Amygdala (tissue), 56 donors: ENCODE measurements at regions not wholly inside any gene's neighbourhood (a gene's known extent, or its start where the extent isn't known, plus 50 kb on each side); places are given as distances from the start of the nearest gene placed in this dataset.
"Not testable (repeated sequence)": the region's sequence is repeated elsewhere in the genome, so short reads cannot be mapped to it uniquely, and the experiment has no call there.

Experiments
- DNase-seq, 56 donors: peaks; one replicate each; lab custom pipeline; 2025; lab: John Stamatoyannopoulos, UW

DNA sequence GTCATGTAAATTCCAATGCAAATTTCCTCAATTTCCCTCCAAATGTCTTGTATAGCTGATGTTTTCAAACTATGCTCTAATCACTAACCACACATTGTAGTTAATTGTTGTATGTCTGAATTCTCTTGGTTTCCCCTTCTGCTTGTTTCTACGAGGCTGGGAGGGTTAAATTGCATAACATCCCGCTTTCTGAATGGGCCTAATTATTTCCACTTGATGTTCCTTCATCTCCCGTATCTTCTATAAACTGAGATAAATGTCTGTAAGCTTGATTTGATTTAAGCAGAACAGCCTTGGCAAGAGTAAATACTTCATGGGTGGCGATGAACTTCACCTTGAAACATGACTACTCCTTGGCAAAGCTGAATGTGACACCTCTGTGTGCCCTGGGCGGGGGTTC is 72.2 kb downstream of the SERINC2 start:
- no peak for DNase-seq

- DNase-seq = no peak
Observed at GRCh38 chr1:31487143-31487542, 74.1 kb downstream of the SERINC2 start.

GRCh38 chr1:31487721-31488293 is 74.8 kb downstream of the SERINC2 start:
- no peak for DNase-seq

DNA sequence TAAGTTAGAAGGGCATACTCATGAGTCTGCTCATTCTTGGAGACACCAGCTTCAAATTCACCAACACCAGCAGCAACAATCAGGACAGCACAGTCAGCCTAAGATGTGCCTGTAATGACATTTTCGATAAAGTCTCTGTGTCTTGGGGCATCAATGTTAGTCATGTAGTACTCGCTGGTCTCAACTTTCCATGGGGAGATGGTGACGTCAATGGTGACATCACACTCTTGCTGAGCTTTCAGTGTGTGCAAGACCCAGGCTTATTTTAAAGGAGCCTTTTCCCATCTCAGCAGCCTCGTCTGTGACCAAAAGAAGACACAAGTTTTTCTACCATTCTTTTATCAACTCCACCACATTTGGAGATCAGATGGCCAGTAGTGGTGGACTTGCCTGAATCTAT is 75.5 kb downstream of the SERINC2 start:
- no peak for DNase-seq

- not testable (repeated sequence) for DNase-seq
Observed at GRCh38 chr1:31489575-31489974, 76.6 kb downstream of the SERINC2 start.

DNA sequence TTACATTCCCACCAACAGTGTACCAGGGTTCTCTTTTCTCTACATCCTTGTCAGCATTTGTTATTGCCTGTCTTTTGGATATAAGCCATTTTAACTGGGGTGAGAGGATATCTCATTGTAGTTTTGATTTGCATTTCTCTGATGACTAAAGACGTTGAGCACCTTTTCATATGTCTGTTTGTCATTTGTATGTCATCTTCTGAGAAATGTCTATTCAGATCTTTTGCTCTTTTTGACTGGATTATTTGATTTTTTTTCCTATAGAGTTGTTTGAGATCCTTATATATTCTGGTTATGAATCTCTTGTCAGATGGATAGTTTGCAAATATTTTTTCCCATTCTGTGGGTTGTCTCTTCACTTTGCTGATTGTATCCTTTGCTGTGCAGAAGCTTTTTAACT is 77.6 kb downstream of the SERINC2 start:
- DNase-seq = not testable (repeated sequence)

DNA sequence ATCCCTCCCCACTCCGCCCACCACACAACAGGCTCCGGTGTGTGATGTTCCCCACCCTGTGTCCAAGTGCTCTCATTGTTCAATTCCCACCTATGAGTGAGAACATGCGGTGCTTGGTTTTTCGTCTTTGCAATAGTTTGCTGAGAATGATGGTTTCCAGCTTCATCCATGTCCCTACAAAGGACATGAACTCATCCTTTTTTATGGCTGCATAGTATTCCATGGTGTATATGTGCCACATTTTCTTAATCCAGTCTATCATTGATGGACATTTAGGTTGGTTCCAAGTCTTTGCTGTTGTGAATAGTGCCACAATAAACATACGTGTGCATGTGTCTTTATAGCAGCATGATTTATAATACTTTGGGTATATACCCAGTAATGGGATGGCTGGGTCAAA is 81.0 kb upstream of the TINAGL1 start:
- DNase-seq = not testable (repeated sequence)

GRCh38 chr1:31495770-31496169 is 80.5 kb upstream of the TINAGL1 start:
- not testable (repeated sequence) for DNase-seq

DNA sequence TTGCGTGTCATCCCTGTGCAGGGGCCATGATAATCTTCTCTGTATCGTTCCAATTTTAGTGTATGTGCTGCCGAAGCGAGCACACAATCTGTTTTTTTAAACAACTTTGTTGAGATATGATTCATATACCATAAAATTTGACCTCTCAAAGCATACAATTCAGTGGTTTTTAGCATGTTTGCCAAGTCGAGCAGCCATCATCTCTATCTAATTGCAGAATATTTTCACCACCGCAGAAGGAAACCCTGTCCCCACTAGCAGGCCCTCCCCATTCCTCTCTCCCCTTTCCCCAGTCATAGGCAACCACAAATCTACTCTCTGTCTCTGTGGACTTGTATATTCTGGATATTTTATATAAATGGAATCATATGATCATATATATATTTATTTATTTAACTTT is 78.7 kb upstream of the TINAGL1 start:
- DNase-seq = no peak

- no peak for DNase-seq
Observed at GRCh38 chr1:31498376-31499040, 77.8 kb upstream of the TINAGL1 start.

GRCh38 chr1:31501505-31501904 is 74.8 kb upstream of the TINAGL1 start:
- DNase-seq = no peak

GRCh38 chr1:31502253-31502652 is 74.1 kb upstream of the TINAGL1 start:
- DNase-seq = no peak

DNA sequence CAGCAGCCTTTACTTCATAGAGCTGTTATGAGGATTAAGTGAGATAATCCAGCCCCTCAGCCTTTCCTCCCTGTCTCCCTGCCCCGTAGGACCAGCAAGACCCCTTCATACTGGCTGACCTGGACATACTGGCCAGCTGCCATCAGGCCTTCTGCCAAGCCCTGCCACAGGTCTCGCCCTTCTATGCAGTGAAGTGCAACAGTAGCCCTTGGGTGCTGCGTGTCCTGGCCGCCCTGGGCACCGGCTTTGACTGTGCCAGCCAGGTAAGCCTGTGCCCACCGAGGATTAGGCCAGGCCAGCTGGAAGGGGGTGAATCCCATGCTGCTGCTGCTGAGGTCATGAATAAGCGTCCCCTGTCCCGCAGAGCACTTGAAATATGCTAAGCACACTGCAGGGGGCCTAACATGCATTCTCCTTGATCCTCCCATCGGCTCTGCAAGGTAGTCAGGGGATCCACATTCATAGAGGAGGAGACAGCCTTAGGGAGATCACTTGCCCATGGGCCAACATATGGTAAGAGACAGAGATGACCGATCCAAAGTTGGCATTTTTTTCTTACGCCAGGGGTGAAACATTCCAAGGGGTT is 73.3 kb upstream of the TINAGL1 start:
- DNase-seq = no peak

DNA sequence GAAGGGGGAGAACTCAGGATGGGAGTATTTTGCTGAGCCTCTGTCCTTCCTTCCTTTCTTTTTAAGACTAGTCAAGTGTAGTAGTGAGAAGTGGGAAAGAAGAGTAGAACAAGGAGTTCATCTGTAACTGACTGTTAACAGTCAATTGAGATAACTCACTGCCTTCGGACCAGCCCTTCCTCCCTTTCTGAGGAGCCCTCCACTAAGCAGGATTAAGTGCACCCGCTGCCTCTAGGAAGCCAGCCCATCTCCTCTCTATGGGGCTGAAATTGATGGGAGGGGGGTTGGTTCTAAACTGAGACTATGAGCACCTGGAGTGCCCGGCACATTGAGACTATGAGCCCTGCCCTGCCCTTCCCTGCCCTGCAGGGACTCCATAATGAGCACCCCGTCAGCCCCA is 72.7 kb upstream of the TINAGL1 start:
- no peak for DNase-seq

DNA sequence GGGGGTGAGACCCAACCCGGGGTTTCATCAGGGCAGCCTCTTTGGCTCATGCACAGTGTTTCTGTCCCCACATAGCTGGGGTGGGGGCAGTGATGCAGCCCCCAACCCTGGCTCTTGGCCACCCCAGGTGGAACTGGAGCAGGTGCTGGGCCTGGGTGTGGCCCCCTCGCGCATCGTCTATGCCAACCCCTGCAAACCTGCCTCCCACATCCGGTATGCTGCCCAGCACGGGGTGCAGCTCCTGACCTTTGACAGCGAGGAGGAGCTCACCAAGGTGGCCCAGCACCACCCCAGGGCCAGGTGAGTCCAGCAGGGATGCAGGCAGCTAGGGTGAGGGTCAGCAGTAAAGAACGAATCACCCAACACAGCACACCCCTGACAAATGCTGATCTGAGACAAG is 72.3 kb upstream of the TINAGL1 start:
- no peak for DNase-seq

DNA sequence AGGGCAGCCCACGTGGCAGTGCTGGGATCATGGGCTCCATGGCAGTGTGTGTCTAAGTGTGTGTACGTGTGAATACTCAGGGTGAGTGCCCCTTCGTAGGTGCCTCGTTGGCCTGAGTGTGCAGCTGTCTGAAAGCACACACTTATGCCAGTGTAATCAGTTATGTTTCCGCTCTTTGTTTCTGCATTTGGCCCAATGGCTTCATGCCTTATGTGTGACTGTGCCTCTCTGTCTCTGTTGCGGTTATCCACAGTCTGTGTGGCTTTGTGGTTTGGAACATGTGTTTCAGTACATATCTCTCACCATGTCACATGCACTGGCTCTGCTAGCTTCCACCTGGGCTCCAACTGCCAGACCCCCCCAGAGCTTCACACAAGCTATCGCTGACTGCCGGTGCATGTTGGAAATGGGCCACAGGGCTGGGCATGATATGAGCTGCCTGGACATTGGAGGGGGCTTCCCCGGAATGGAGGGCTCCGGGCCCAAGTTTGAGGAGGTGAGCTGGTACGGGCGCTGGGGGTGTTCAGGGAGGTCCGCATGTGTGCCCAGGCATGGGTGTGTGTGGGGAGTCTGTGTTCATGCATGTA is 70.3 kb upstream of the TINAGL1 start:
- no peak for DNase-seq

- no peak for DNase-seq
Observed at GRCh38 chr1:31507221-31507620, 69.1 kb upstream of the TINAGL1 start.

GRCh38 chr1:31507676-31508530 is 68.4 kb upstream of the TINAGL1 start:
- DNase-seq = no peak

DNA sequence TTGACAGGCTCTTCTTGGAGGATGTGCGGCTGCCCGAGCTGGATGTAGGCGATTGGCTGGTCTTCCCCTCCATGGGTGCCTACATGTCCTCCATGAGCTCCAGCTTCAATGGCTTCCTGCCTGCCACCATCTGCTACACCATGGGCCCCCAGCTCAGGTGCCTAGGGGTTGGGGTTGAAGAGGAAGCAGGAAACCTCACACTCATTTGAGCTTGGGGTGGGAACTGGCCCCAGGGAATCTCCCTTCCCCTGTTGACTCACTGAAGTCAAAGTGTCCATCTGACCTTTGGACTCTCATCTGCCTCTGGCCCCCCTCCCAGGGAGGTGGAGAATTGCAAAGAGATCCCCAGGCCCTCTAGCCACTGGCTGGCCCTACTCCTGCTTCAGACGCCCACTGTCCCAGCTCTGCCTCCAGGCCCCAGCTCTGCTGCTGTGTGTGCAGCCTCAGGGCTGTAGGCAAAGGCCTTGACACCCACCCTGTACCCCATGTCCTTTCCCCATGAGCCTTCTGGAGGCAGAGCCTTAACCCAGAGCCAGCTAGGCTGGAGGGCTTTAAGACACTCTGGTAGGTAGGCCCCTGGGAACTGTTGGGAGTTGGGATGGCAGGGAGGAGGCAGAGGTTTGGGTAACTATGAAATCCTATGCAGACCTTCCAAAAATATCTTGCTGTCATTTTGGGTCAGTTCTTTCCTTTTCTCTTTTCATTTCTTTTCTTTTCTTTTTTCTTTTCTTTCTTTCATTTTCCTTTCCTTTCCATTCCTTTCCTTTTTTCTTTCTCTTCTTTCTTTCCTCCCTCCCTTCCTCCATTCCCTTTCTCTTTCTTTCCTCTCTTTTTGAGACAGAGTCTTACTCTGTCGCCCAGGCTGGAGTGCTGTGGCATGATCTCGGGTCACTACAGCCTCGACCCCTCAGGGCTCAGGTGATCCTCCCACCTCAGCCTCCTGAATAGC is 66.9 kb upstream of the TINAGL1 start:
- no peak for DNase-seq

GRCh38 chr1:31510304-31510703 is 66.0 kb upstream of the TINAGL1 start:
- no peak for DNase-seq
